ENCODE measurements at regions not wholly inside any gene's neighbourhood (a gene's known extent, or its start where the extent isn't known, plus 50 kb on each side); places are given as distances from the start of the nearest gene placed in this dataset.

DNA sequence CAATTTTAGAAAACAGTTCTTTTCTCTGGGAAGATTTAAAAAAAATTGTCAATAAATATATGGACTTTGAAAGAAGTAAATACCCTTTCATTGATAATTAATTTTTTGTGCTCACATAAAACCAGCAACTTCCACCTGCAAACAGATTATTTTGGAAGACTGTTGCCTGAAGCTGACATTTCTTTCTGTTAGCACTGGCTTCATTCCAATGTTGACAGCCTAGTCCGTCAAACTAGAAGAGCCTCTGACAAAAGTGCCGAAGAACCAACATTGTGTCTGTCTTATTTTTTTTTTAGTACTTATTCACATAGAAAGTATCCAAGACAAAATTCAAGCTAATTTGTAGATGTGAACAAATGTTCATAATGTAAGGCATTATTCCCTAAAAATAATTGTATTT lies 108.6 kb upstream of the TMEM161B start:
- no peak for TF ChIP-seq IRX3 (CRISPR knock-in tag; IDR thresholded peaks at IDR 0.05; ENCODE audit: borderline replicate concordance, low read depth)
- TF ChIP-seq SATB2 (CRISPR knock-in tag; IDR thresholded peaks at IDR 0.05) = no peak
- no peak for TF ChIP-seq YEATS2 (CRISPR knock-in tag; IDR thresholded peaks at IDR 0.05; ENCODE audit: borderline replicate concordance)
- TF ChIP-seq, protein P1, sequence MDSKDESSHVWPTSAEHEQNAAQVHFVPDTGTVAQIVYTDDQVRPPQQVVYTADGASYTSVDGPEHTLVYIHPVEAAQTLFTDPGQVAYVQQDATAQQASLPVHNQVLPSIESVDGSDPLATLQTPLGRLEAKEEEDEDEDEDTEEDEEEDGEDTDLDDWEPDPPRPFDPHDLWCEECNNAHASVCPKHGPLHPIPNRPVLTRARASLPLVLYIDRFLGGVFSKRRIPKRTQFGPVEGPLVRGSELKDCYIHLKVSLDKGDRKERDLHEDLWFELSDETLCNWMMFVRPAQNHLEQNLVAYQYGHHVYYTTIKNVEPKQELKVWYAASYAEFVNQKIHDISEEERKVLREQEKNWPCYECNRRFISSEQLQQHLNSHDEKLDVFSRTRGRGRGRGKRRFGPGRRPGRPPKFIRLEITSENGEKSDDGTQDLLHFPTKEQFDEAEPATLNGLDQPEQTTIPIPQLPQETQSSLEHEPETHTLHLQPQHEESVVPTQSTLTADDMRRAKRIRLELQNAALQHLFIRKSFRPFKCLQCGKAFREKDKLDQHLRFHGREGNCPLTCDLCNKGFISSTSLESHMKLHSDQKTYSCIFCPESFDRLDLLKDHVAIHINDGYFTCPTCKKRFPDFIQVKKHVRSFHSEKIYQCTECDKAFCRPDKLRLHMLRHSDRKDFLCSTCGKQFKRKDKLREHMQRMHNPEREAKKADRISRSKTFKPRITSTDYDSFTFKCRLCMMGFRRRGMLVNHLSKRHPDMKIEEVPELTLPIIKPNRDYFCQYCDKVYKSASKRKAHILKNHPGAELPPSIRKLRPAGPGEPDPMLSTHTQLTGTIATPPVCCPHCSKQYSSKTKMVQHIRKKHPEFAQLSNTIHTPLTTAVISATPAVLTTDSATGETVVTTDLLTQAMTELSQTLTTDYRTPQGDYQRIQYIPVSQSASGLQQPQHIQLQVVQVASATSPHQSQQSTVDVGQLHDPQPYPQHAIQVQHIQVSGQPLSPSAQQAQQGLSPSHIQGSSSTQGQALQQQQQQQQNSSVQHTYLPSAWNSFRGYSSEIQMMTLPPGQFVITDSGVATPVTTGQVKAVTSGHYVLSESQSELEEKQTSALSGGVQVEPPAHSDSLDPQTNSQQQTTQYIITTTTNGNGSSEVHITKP (CRISPR knock-in tag; IDR thresholded peaks at IDR 0.05; ENCODE audit: low read depth) = no peak
- TF ChIP-seq, protein P2, sequence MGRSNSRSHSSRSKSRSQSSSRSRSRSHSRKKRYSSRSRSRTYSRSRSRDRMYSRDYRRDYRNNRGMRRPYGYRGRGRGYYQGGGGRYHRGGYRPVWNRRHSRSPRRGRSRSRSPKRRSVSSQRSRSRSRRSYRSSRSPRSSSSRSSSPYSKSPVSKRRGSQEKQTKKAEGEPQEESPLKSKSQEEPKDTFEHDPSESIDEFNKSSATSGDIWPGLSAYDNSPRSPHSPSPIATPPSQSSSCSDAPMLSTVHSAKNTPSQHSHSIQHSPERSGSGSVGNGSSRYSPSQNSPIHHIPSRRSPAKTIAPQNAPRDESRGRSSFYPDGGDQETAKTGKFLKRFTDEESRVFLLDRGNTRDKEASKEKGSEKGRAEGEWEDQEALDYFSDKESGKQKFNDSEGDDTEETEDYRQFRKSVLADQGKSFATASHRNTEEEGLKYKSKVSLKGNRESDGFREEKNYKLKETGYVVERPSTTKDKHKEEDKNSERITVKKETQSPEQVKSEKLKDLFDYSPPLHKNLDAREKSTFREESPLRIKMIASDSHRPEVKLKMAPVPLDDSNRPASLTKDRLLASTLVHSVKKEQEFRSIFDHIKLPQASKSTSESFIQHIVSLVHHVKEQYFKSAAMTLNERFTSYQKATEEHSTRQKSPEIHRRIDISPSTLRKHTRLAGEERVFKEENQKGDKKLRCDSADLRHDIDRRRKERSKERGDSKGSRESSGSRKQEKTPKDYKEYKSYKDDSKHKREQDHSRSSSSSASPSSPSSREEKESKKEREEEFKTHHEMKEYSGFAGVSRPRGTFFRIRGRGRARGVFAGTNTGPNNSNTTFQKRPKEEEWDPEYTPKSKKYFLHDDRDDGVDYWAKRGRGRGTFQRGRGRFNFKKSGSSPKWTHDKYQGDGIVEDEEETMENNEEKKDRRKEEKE (IDR thresholded peaks at IDR 0.05) = no peak
- no peak for TF ChIP-seq TCF12 (IDR thresholded peaks at IDR 0.05)
- TF ChIP-seq TCF12 (CRISPR knock-in tag; IDR thresholded peaks at IDR 0.05) = no peak
- no peak for TF ChIP-seq ZFY (CRISPR knock-in tag; IDR thresholded peaks at IDR 0.05)
- no peak for TF ChIP-seq ISL2 (CRISPR knock-in tag; IDR thresholded peaks at IDR 0.05)
- no peak for TF ChIP-seq IKZF4 (CRISPR knock-in tag; IDR thresholded peaks at IDR 0.05; ENCODE audit: borderline replicate concordance, low read depth, not compliant biosample characterization)
- TF ChIP-seq KDM2A (CRISPR knock-in tag; IDR thresholded peaks at IDR 0.05; ENCODE audit: borderline replicate concordance, low read depth) = no peak
- TF ChIP-seq ZBTB20 (CRISPR knock-in tag; IDR thresholded peaks at IDR 0.05; ENCODE audit: borderline replicate concordance, low read depth) = no peak
- TF ChIP-seq, protein P3, sequence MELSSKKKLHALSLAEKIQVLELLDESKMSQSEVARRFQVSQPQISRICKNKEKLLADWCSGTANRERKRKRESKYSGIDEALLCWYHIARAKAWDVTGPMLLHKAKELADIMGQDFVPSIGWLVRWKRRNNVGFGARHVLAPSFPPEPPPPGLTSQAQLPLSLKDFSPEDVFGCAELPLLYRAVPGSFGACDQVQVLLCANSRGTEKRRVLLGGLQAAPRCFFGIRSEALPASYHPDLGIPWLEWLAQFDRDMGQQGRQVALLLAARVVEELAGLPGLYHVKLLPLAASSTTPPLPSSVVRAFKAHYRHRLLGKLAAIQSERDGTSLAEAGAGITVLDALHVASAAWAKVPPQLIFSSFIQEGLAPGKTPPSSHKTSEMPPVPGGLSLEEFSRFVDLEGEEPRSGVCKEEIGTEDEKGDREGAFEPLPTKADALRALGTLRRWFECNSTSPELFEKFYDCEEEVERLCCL (CRISPR knock-in tag; IDR thresholded peaks at IDR 0.05; ENCODE audit: borderline replicate concordance) = no peak
- Histone ChIP-seq H3K79me2 (ENCODE audit: insufficient read depth, low read length) (no peaks in the 10 kb centered on the region), H3K27ac (ENCODE audit: extremely low read length, insufficient read depth, low read length) (no peak overlapping the region), H3K4me1 (ENCODE audit: insufficient read depth, low read length) (no peaks in the 10 kb centered on the region), H3K9ac (ENCODE audit: insufficient read depth, low read depth, low read length) (no peak overlapping the region), H3K4me3 (replicated peaks in 1 of 3; ENCODE audit: insufficient read depth in 1 of 3, low read depth in 2 of 3, low read length in 3 of 3) (no peak overlapping the region), H2AFZ (ENCODE audit: low read length) (no peak overlapping the region), H4K20me1 (ENCODE audit: insufficient read depth, low read length) (no peaks in the 10 kb centered on the region), H3K9me3 (ENCODE audit: low read length) (no peaks in the 10 kb centered on the region), H3K4me2 (ENCODE audit: low read depth, low read length) (no peak overlapping the region), H3K27me3 (ENCODE audit: control insufficient read depth in 1 of 2, insufficient read depth in 2 of 2, low read length in 2 of 2) (no peaks in the 10 kb centered on the region), H3K36me3 (replicated peaks in 1 of 2; ENCODE audit: control insufficient read depth in 1 of 2, insufficient read depth in 2 of 2, low read length in 2 of 2) (no peaks in the 10 kb centered on the region)
- ATAC-seq (no peak), FAIRE-seq (no peak), DNase-seq (ENCODE audit: low spot score) (no peak)
- ChIA-PET CTCF (ENCODE audit: low intra/inter-chr PET ratio, low total read pairs) (no interaction called here), POLR2A (no interaction called here)
- in situ Hi-C loops (cut with HindIII; ENCODE audit: extremely low pct_ligation_motif_present, low pct_unique_long_range_greater_than_20kb) (no loop called here), intact Hi-C loops (cut with micrococcal nuclease; ENCODE audit: unreplicated experiment) (no loop called here)
- WGBS (ENCODE audit: low lambda C conversion rate) = 23% methylated on average over 2 of the region's 2 CpGs
- no TSS peak for BruUV-seq (replicated peaks)
